Skin of body (tissue), 1 donor: ENCODE measurements at regions not wholly inside any gene's neighbourhood (a gene's known extent, or its start where the extent isn't known, plus 50 kb on each side); places are given as distances from the start of the nearest gene placed in this dataset.
"Not testable (repeated sequence)": the region's sequence is repeated elsewhere in the genome, so short reads cannot be mapped to it uniquely, and the experiment has no call there.

Source experiments
- DNase-seq: peaks from one replicate; lab custom pipeline; 2025; lab: John Stamatoyannopoulos, UW

DNA sequence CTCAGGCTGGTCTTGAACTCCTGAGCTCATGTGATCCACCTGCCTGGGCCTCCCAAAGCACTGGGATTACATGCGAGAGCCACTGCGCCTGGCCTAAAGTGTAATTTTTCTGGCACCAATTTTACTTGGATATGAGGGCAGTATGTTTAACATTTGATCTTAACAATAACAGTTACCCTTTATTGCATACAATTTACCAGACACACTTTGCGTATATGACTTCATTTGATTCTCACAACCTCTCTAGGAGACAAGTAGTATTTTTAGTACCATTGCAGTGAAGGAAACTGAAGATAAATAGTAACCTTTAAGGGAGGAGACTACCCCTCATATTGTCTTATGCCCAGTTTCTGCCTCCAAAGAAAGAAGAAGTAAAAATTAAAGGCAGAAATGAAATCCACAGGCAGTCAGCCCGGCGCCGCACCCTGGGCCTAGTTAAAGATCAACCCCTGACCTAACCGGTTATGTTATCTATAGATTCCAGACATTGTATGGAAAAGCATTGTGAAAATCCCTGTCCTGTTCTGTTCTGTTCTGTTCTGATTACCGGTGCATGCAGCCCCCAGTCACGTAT is 54.0 kb downstream of the CYP26A1 start:
- DNase-seq, result not testable (repeated sequence)

DNA sequence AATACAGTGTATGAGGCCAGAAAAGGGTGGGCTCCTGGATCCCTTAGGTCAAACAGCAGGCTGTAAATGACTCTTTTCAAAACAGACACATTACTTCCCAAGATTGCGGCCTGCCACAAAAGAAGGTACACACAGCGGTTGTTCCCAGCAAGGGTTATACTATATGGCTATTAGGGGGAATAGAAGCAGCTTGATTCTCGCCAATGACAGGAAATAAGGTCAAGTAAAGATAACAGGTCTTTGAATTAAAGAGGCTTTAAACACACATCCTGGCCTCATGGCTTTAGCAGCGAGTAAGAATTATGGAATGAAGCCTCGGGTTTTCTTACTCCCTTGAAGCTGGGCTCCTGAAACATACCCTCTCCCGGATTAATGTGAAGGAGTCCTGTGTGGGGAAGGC is 58.3 kb downstream of the CYP26A1 start:
- no peak for DNase-seq

DNA sequence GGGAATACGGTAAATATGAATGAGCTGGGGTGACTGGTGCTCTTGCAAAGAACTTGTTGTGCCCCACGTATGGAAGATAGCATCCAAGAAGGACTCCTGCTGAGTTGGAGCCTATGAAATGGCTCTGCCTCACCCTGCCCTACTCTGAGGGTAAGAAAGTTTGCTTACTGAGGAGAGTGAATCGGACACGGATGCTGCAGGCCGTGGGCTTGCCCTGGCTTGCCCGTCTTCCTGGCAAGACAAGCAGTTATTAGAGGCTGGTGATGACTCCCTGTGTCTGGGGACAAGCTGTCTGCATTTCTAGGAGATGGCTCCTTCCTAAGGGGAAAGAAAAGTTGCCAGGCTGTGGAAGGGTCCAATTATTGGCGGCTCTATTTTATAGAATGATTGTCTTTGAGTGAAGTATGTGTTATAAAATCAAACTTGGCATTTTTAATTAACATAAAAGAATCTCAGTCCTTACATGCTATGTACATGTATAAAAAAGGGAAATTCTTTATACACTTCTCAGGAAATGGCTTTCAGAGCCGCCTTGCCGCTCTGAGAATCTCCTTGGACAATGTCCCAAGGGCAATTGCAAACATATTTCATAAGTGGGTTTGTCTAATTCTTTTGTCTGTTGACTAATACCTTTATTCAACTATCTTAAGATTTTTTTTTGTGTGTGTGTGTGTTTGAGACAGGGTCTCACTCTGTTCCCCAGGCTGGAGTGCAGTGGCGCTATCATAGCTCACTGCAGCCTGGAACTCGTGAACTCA is 64.6 kb downstream of the CYP26A1 start:
- DNase-seq, result no peak

DNA sequence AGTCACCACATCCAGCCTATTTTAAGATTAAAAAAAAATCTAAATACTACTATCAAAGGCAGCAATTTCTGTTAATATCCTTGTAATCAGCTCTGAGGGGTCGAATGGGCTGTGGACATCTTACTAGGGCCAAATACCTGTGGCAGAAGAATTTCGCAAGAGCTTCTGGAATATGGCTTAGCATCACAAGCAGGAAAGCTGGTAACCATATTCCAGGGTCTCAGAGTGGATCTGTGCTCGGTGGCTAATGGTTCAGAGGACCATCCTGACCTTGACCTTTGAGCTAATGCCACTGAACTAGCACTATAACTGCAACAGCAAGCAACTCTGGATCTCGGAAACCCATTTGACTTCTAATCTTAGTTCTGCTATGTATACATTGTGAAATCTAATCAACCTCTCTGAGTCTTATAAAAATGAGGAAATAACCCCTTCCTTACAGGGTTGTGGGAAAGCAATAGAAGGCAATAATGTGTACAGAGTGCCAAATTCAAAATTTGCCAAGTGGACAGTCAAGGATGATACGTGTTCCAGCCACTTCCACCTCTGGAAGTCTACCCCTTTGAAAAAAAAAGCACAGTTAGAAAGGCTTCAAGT is 65.5 kb downstream of the CYP26A1 start:
- DNase-seq, result no peak

DNA sequence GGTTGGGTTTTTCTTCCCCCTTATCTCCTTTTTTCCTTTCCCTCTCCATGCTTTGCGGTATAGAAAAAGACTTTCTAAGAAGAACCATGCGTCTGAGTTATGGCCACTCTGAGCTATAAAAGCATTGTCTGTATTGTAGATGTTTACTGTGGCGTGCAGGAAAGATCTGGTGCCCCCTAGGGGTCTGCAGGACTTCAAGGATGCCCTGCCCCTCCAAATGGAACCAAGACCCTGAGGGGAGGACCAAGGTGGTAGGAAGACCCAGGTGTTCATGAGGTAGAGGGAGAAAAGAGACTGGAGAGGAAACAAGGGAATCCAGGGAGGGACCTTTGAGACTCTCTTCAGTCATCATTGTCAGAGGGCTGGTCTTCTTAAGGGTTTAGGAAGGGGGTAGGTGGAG is 68.8 kb downstream of the CYP26A1 start:
- no peak for DNase-seq

DNA sequence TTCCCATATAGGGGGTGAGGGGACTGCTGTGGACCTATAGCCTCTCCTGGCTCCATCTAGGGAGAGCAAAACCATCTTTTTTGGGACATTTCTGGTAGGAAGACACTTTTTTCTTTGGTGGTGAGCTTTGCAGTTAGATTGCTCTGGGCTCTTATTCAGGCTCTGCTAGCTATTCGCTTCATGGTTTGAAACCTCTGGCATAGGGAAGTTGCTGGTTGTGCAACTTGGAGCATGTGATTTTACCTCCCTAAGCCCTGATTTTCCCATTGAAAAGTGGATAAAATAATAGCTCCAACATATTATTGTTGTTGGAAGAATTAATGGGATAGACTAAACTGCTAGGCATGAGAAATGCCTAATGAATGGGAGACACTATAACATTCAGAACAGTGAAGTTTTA is 69.6 kb downstream of the CYP26A1 start:
- no peak for DNase-seq

DNA sequence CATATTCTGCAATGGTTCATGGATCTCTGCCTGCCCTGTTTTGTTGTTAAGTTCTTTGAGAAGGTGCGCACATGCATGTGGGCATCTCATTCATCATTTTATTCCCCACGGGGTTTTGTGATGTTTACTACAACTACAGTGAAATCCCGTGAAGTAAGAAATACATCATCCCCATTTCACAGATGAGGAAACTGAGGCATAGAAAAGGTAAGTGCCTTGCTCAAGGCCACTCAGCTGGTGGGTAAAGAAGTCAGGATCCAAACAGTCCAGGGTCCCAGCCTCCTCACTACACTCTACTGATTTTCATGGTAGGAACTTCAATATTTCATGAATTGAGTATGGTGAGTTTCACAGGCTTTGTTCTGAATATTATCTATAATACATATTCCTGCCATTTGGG is 72.6 kb downstream of the CYP26A1 start:
- no peak for DNase-seq

DNA sequence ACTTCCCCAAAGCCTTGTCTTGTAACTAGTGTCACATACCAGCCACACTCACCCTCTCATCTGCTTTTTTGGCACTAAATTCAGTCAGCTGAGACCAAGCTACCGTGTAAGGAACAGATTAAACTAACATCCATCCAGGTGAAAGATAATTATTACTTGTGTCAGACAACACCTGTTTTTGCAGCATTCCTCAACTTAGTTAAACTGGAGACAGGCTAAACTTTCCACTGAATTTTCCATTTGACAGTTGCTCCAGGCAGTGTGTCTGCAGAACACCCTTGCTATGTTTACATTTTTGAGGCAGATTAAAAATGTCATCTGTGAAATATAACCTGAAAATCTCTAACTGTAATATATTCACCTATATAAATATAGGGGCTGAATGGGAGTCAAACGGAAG is 73.6 kb downstream of the CYP26A1 start:
- DNase-seq, result no peak

DNA sequence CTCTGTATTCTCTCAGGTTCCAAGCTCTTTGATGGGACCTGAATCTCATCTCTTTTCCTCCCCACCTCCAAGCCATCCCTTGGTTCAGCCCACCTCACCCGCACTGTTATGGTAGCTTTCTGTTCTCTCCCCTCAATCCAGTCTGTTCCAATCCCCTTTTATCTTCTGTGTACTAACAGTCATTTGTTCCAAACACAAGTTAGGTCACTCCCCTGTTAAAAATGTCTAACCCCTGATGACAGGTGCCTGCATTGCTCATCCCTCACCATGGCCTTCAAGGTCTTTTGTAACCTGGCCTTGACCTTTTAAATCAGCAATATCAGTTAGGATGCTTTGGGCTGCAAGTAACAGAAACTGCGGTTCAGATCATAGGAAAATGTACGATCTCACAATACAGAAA is 74.8 kb downstream of the CYP26A1 start:
- no peak for DNase-seq

DNA sequence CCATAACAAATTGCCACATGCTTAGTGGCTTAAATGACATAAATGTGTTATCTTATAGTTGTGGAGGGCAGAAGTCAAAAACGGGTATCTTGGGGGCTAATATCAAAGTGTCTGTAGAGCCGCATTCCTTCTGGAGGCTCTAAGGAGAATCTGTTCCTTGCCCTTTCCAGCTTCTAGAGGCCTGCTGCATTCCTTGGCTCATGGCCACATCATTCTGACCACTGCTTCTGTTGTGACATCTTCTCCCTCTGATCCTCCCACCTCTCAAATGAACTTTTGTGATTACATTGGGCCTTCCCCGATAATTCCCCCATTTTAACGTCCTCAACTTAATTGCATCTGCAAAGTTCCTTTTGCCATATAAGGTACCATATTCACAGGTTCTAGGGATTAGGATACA is 76.1 kb downstream of the CYP26A1 start:
- DNase-seq, result no peak

DNA sequence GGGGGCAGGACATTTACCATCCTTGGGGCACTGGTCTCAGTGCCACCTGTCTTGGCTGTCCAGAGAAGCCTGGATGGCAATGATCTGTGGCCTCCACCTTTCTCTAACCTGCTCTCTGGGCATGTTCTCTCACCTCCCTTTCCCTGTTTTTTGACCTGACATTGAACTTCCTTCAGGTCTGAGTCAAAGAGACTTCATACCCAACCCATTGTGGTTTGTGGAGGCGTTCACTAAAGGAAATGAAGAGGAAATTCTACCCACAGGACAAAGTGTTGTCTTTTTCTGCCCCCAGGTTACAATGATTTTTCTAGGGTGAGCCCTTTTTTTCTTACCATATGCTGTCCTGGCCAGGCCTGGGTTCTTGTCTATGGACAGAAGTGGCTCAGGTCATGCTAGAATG is 76.6 kb downstream of the CYP26A1 start:
- no peak for DNase-seq

DNA sequence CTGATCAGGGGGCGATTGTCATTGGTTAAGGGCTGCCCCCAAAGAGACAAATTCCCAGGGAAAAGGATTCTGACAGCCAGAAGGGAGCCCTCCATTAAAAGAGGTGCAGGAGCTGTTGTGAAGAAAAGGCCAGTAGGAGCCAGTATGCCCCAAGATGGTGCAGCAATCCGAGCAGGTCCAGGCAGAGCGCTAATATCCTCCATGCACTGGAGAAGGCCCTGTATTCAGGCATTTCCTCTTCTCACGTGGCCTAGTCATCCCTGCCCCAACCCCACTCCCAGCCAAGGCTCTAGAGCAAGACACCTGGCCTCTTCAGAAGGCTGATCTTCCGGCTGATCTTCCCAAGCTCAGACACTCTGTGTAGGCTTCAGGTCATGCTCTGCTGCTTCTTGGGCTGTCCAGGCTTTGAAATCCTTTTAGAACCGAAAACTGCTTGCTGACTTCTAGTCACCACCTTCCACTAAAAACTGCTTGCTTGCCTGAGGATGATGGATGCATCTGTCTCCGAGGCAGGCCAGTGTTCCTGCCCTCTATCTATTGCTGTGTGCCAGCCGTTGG is 77.4 kb downstream of the CYP26A1 start:
- DNase-seq, result no peak

DNA sequence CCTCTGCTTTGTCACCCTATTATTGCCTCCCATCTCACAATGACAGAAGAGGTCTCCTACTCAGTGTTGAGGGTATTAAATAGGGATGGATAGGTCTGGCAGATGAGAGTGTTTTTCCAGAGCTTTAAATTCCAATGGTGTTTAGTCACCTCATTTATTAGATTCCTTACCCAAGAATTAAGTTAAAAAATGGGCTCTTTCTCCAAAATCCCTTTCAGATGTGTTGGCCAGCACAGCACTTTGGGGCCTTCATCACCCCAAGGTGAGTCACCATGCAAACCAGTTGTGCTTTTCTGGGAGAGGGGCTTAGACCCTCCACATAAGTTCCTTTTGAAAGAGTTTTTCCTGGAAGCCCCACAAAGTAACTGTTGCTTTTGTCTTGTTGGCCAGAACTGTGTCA is 78.4 kb downstream of the CYP26A1 start:
- DNase-seq, result no peak

DNA sequence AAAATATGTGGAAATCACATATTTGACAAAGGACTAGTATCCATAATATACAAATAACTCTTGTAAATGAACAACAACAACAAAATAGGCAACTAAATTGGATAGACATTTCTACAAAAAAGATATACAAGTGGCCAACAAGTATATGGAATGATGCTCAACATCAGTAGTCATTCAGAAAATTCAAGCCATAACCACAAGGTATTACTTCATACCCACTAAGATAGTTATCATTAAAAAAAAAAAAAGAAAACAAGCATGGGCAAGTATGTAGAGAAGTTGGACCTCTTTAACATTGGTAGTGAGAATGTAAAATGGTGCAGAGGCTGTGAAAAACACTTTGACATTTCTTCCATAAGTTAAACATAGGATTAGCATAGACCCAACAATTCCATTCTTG is 80.8 kb downstream of the CYP26A1 start:
- DNase-seq, result no peak

DNA sequence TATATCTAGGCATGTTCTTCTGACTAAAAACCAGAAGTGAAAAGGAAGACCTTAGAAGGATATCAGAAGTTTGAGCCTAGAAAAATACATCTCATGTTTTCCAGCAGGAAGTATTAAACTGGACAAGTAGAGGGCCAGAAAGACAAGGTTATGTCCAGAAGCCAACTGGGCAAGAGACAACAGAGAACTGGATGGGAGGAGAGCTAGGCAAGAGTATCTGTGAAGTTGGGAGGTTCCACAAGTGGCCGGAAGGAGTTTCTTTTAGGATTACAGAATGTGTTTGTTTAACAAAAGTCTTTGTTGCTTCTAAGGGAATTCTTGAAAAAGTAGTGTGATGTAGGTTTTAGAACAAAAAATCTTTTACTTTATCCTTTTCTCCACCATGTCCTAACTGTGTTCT is 86.4 kb downstream of the CYP26A1 start:
- DNase-seq, result no peak

DNA sequence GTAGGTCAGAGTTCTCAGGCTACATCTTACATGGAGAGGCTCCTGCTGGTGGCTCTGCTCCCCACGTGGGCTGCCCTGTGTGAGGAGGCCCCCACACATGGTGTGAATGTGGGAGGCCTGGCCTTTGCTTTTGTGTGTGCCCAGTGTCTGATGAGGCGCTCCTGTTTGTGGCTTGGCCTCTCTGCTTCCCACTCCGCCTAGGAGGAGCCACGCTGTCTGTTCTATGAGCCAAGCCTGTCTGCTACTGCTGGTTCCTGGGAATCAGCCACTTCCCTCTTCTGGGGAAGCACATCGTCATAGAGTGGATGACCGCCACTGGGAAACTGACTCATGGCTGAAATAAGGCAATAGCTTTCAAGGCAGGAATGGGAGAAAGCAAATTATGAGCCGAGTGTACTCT is 87.1 kb downstream of the CYP26A1 start:
- DNase-seq, result no peak

DNA sequence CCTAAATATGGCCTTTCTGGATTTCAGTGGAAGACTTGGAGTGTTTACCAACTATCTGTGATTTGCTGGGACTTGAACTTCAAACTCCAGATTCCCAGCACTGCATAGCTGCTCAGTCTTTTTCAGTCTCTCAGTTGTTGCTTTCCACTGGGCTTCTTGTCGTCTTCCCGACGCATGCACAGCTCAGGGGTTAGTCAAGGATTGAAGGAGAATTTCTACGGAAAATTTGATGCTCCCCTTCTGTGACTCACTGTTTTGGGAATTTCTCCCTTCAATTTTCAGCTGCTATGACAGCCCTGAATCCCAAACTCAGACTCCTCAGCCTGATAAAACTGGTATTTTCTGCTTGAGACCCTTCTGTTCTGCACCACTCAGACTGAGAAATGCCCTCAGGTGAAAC is 91.7 kb downstream of the CYP26A1 start:
- DNase-seq, result no peak

DNA sequence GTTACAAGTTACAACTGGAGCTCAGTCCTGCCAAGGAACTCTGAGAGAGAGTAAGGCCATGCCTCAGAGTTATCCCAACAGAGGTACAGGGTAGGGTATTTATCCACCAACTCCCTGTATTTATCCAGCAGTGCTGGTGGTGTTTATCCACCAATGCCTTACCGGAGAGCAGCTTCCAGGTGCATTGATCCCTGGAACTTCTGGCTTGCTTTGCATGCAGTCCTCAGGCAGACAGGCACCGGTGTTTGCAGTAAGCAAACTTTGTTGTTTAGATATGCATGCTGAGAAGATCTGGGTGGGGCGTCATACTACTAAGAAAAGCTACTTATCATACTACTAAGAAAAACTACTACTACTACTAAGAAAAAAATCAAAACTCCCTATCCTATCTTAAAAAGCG is 92.4 kb downstream of the CYP26A1 start:
- no peak for DNase-seq

DNA sequence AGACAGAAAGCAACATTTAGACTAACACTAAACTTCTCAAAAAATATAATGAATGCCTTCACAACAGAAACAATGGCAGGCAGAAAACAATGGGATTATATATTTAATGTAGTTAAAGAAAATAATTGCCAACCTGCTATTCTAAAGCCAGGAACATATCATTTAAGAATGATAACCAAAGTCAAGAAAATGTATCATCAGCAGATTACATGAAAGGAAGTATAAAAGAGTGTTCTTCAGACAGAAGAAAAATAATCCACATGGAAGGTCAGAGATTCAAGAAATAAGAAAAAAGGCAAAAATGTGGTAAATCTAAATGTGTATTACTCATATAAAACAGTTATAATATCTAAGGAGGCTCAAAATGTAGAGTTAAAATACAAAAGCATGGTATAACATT is 98.1 kb downstream of the CYP26A1 start:
- no peak for DNase-seq

DNA sequence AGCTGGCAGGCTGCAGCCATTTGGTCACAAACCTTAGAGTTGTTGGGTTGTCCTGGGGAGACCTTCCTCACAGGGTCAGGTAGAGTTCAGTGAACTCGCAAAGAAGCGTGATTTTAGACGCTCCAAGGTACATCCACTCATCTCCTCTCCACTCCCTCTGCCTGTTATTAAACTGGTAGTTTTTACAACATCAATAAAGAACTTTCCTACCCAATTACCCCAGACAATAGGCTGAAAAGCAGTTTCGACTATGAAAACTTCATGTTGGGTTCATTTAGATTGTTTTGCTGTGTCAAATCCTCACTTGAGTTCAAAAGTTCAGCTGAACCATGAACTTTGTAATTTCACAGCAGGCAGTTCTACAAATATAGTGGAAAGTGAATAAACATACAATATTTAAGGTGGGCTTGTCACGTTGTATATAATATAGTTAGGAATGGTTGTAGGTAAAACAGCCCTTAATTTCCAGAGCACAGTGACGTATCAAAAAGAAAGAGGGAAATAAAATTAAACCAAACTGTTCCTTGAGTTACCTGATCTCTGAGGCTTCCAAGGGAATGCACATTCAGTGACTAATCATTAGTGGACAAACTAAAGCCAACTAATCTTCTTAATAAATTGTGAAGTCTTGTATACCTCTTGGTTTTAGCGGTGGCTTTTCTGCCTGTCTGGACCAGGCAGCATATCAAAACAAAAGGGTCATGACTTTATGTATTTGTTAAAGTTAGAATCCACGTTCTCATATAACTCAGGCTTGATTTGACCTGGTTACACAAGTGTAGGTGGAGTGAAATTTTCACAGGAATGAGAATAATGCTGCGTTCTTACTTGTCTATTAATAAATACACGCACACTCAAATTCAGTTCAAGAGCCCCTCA is 100.5 kb downstream of the CYP26A1 start:
- DNase-seq, result no peak

DNA sequence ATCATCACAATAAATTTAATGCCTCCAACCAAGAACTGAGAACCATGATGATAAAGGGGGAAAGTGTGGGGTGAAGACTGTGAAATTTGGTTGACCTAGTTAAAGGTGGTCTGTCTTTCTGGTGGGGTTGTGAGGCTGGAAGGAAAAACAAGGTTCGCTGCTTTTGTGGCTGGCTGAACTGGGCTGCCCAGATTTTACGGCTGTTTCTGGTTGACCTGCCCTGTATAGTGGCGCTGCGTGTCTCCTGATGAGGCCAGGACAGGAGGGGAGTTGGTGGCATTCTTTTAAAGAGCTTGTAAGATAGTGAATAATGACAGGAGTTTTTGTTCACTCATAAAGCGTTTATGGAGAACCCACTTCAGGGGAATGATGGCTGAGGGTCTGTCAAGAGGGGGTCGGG is 101.8 kb downstream of the CYP26A1 start:
- DNase-seq, result no peak

DNA sequence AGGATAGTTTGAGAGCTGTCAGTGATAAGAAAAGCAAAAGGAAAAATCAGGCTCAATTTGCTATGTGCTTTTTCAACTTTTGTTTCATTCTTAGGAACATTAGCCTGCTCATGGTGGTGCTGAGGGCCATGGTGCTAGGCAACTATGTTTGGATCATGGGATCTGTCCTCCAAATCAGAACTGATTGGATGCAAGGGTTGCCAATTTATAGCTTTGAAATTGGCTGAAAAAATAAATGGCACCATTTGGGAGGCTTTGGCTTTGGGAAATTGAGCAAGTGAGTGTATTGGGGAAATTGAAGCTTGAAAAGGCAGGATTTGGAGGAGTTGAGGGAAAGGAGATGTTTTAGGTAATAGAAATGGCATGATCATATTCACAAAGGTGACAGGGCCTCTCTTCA is 103.8 kb downstream of the CYP26A1 start:
- DNase-seq, result no peak
